ENCODE measurements at regions not wholly inside any gene's neighbourhood (a gene's known extent, or its start where the extent isn't known, plus 50 kb on each side); places are given as distances from the start of the nearest gene placed in this dataset.

GRCh38 chr2:144999071-144999875 is 479.4 kb upstream of the ZEB2 start:
- H3K4me2 ChIP-seq (ENCODE audit: insufficient read depth, insufficient read length, low read length) = no peak overlapping the region
- Mint-ChIP-seq H3K36me3 (ENCODE audit: insufficient read depth in 1 of 3, low read depth in 3 of 3) (no peaks in the 10 kb centered on the region), H3K27me3 (ENCODE audit: low read depth) (no peaks in the 10 kb centered on the region), H3K4me3 (no peak overlapping the region), H3K4me1 (no peaks in the 10 kb centered on the region), H3K27ac (no peak overlapping the region), H3K9me3 (no peaks in the 10 kb centered on the region)
- no peaks in the 10 kb centered on the region for H3K23me2 ChIP-seq (ENCODE audit: insufficient read length, low read depth, low read length, poor library complexity, severe bottlenecking)
- H2AK5ac ChIP-seq (ENCODE audit: insufficient read length, low read length) = no peak overlapping the region
- no peak overlapping the region for H2BK12ac ChIP-seq (ENCODE audit: insufficient read length, low read depth, low read length)
- H3T11ph ChIP-seq (ENCODE audit: low read length) = no peak overlapping the region
- H4K91ac ChIP-seq (ENCODE audit: insufficient read length, low read depth, low read length) = no peak overlapping the region
- no peak overlapping the region for H4K5ac ChIP-seq (ENCODE audit: insufficient read length, low read depth, low read length)
- no peak overlapping the region for H3K9ac ChIP-seq (ENCODE audit: extremely low read depth, insufficient read length, low read length)
- no peaks in the 10 kb centered on the region for H3K4me1 ChIP-seq (ENCODE audit: insufficient read depth, low read length)
- H3K27me3 ChIP-seq (ENCODE audit: insufficient read depth, low read length) = no peaks in the 10 kb centered on the region
- H3K56ac ChIP-seq (ENCODE audit: insufficient read length, low read depth, low read length) = no peak overlapping the region
- H3K18ac ChIP-seq (ENCODE audit: insufficient read length, low read depth, low read length) = no peak overlapping the region
- H3K79me1 ChIP-seq (ENCODE audit: insufficient read depth, low read depth, low read length, poor library complexity, severe bottlenecking) = no peaks in the 10 kb centered on the region
- no peak overlapping the region for H4K8ac ChIP-seq (replicated peaks; ENCODE audit: insufficient read length, low read depth, low read length)
- no peaks in the 10 kb centered on the region for H4K20me1 ChIP-seq (ENCODE audit: control insufficient read depth, insufficient read depth, insufficient read length)
- no peak for TF ChIP-seq CTCF (conservative IDR thresholded peaks at IDR 0.05)
- no peak overlapping the region for H2BK15ac ChIP-seq (ENCODE audit: low read depth, low read length)
- no peak overlapping the region for H3K4ac ChIP-seq (ENCODE audit: low read depth, low read length)
- no peak overlapping the region for H3K23ac ChIP-seq (ENCODE audit: insufficient read length, low read depth, low read length)
- no peak overlapping the region for H3K14ac ChIP-seq (ENCODE audit: insufficient read depth, low read length)
- H3K9me3 ChIP-seq (ENCODE audit: control insufficient read depth, low read depth, low read length) = no peaks in the 10 kb centered on the region
- no peaks in the 10 kb centered on the region for H3K79me2 ChIP-seq (ENCODE audit: insufficient read depth, low read length)
- H2BK120ac ChIP-seq (ENCODE audit: low read depth, low read length, poor library complexity, severe bottlenecking) = no peak overlapping the region
- no CpG with 5 or more reads among the region's 7 CpGs for WGBS (ENCODE audit: extremely low coverage, insufficient read length, low lambda C conversion rate)
- no peak for DNase-seq
- H2BK5ac ChIP-seq (ENCODE audit: insufficient read length, low read length) = no peak overlapping the region
- H2BK20ac ChIP-seq (ENCODE audit: low read depth, low read length, poor library complexity, severe bottlenecking) = no peak overlapping the region
- H2AFZ ChIP-seq (ENCODE audit: low read length) = no peak overlapping the region
- no peak overlapping the region for H3K27ac ChIP-seq (ENCODE audit: insufficient read length, low read depth, low read length)
